ENCODE measurements at regions not wholly inside any gene's neighbourhood (a gene's known extent, or its start where the extent isn't known, plus 50 kb on each side); places are given as distances from the start of the nearest gene placed in this dataset.

GRCh38 chr2:10221976-10222870 is 80.5 kb upstream of the HPCAL1 start (continued):
- TF ChIP-seq PBX2 (CRISPR knock-in tag; IDR thresholded peaks at IDR 0.05; ENCODE audit: low read depth), result no peak
- TF ChIP-seq PBX2 (tag; conservative IDR thresholded peaks at IDR 0.05; ENCODE audit: low read depth), result 0 out of 2 replicates have a peak, but pooled peaks have one; percentile 9
- peak; percentile 82; the same call in 1 of the 2 replicates for TF ChIP-seq ZNF311 (CRISPR knock-in tag; IDR thresholded peaks at IDR 0.05)
- 0 out of 2 replicates have a peak, but pooled peaks have one; percentile 54 for TF ChIP-seq E2F3 (CRISPR knock-in tag; IDR thresholded peaks at IDR 0.05)
- TF ChIP-seq PTRF (tag; IDR thresholded peaks at IDR 0.05), result peak; percentile 88
- TF ChIP-seq TARDBP (IDR thresholded peaks at IDR 0.05), result no peak
- 0 out of 2 replicates have a peak, but pooled peaks have one; percentile 57 for TF ChIP-seq PYGO2 (tag; IDR thresholded peaks at IDR 0.05)
- TF ChIP-seq ARID3B (CRISPR knock-in tag; IDR thresholded peaks at IDR 0.05; ENCODE audit: borderline replicate concordance), result no peak
- TF ChIP-seq ZNF511 (CRISPR knock-in tag; IDR thresholded peaks at IDR 0.05), result no peak
- no peak for TF ChIP-seq HES1 (IDR thresholded peaks at IDR 0.05; ENCODE audit: low read depth)
- peak; percentile 74; the same call in 1 of the 2 replicates for TF ChIP-seq ZNF41 (CRISPR knock-in tag; conservative IDR thresholded peaks at IDR 0.05)
- TF ChIP-seq HDAC8 (tag; IDR thresholded peaks at IDR 0.05), result peak; percentile 96
- TF ChIP-seq ZNF740 (CRISPR knock-in tag; IDR thresholded peaks at IDR 0.05), result no peak
- TF ChIP-seq ZNF740 (tag; IDR thresholded peaks at IDR 0.05), result peak in 1 of 2 experiments; percentile 85; a peak in 1 of 4 replicates
- 0 out of 2 replicates have a peak, but pooled peaks have one; percentile 24 for TF ChIP-seq ESRRB (CRISPR knock-in tag; IDR thresholded peaks at IDR 0.05; ENCODE audit: borderline replicate concordance)
- TF ChIP-seq ZNF764 (CRISPR knock-in tag; IDR thresholded peaks at IDR 0.05; ENCODE audit: low read depth), result no peak
- TF ChIP-seq NR2C2 (CRISPR knock-in tag; IDR thresholded peaks at IDR 0.05), result no peak
- peak; percentile 42; the same call in 1 of the 2 replicates for TF ChIP-seq NR2C2 (tag; IDR thresholded peaks at IDR 0.05)

Data from K562 (cell line).